ENCODE measurements at regions not wholly inside any gene's neighbourhood (a gene's known extent, or its start where the extent isn't known, plus 50 kb on each side); places are given as distances from the start of the nearest gene placed in this dataset.

GRCh38 chr6:137434640-137435039, 59.6 kb downstream of the OLIG3 start:
- DNase-seq (ENCODE audit: low read depth in 2 of 2): no peak

- DNase-seq (ENCODE audit: low read depth in 2 of 2): no peak
Measured at GRCh38 chr6:137432054-137432611, 62.1 kb downstream of the OLIG3 start.

- no peak for DNase-seq (ENCODE audit: low read depth in 2 of 2)
Measured at GRCh38 chr6:137430954-137431353, 63.2 kb downstream of the OLIG3 start.

GRCh38 chr6:137427656-137428290, 66.4 kb downstream of the OLIG3 start:
- no peak for DNase-seq (ENCODE audit: low read depth in 2 of 2)

DNA sequence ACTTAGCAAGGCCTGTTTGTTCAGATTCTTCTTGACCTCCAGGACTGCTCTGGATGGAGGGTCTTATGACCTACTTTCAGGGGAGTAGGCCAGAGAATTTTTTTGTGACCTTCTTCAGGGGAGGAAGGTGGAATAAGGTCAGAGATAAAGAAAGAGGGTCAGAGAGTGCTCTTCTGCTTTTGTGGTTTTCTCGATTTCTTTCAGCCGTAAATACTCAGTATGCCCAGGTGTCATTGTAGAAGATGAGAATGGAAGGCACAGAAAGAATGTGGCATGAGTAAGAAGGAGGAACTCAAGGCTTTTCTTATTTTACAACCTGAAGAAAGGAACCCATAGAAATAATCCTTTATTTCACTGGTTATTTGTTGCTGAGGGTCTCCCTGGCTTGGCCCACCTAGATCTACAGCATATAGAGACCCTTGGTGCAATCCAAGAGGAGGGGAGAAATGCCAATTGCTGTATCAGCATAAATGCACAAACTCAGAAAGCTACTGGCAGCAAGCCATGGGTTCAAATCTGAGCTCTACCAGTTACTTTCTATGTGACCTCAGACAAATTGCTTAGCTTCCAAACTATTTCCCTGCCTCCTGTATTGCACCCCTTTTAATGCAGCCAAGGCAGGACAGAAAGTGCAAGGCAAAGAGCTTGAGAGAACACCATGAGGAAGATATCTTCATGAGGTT, 68.0 kb downstream of the OLIG3 start:
- no peak for DNase-seq (ENCODE audit: low read depth in 2 of 2)

GRCh38 chr6:137424251-137424650, 69.9 kb downstream of the OLIG3 start:
- no peak for DNase-seq (ENCODE audit: low read depth in 2 of 2)

- no peak for DNase-seq (ENCODE audit: low read depth in 2 of 2)
Measured at GRCh38 chr6:137423451-137424168, 70.6 kb downstream of the OLIG3 start.

DNA sequence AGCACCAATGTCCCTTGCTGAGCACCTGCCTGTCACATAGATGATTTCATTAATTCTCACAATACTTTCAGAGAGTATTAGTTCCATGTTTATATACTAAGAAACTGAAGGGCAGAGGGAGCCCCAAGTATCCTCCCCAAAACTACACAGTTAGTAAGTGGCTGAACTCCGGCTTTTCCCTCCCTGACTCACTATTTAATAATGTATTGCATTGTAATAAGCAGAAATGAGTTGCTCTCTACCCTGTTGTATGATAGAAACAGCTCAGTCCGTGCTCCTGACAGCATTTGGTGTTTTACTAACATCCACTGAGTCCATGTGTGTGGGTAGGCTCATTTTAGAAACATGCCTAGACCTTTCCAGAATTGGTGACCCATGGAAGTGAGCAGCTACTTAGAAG, 76.8 kb downstream of the OLIG3 start:
- DNase-seq (ENCODE audit: low read depth in 2 of 2): no peak

GRCh38 chr6:137416376-137417109, 77.7 kb downstream of the OLIG3 start:
- no peak for DNase-seq (ENCODE audit: low read depth in 2 of 2)

DNA sequence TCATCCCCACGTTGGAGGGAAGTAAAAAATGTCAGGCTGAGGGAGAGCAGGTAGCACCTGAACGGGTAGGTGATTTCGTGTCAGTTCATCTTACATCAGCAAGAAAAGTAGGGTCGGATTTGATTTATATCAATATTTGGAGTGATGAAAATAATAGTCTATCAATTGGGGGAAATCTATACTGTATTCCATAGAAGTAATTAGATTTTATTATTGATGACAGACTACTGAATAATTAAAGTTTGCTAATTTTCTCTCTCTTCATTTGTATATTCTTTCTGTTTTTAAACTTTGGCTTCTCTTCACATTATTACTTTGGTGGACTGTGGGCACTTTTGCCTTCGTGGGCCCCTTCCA, 78.4 kb downstream of the OLIG3 start:
- no peak for DNase-seq (ENCODE audit: low read depth in 2 of 2)

GRCh38 chr6:137415127-137415833, 78.9 kb downstream of the OLIG3 start:
- DNase-seq (ENCODE audit: low read depth in 2 of 2): peak; percentile 33 to 45

DNA sequence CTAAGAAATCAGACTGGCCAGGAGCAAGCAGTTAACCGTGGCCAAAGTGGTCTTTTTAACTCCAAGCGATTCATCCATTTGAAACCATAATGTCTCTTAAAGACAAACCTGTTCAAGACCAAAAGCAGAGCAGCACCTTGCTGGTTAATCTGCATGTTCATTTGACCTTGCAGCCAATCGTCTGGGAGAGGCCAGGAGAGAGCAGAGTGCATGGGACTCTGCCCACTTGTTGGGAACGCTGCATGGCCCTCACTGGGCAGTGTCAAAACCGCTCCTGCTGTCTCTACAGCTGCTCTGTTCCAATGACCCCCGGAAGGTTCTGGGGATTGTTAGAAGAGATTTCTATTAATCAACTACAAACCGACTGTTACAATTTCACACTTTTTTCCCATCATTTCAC, 79.6 kb downstream of the OLIG3 start:
- no peak for DNase-seq (ENCODE audit: low read depth in 2 of 2)

GRCh38 chr6:137413482-137413881, 80.7 kb downstream of the OLIG3 start:
- DNase-seq (ENCODE audit: low read depth in 2 of 2): no peak

DNA sequence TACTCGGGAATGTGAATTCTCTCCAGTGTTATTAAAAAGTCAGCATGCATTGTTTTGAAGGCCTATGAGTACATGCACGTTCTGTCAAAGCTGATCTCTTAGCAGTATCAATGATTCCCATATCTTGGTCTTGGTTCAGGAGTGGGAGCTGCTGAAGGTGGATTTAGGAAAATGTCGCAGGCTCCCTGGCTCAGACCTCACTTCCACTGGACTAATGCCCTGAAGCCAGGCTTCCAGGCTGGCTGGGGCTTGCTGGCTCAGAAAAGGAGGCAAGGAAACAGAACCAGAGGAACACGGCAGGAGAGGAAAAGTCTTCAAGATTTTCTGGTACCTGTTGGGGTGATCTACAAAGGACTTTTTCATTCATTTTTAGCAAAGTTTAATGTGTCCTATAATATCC, 81.6 kb downstream of the OLIG3 start:
- no peak for DNase-seq (ENCODE audit: low read depth in 2 of 2)

- no peak for DNase-seq (ENCODE audit: low read depth in 2 of 2)
Measured at GRCh38 chr6:137409266-137409777, 84.9 kb downstream of the OLIG3 start.

- DNase-seq (ENCODE audit: low read depth in 2 of 2): no peak
Measured at GRCh38 chr6:137407816-137408215, 86.4 kb downstream of the OLIG3 start.

DNA sequence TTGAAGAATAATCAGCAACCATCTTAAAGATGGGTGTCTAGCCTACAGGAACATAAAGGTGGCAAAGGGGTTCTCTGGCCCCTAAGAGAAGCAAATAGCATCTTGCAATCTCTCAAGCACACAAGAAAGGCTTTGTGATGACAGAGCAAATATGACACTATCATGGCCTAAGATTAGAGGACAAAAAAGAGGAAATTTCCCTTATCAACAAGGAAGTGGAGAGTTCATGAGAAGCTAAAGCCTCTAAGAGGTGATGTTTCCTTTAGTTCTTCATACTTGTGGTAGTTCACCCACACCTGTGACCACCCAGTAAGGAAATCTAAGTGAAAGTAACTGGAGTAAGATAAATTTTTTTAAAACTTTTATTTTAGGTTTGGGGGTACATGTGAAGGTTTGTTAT, 88.4 kb downstream of the OLIG3 start:
- DNase-seq (ENCODE audit: low read depth in 2 of 2): no peak

DNA sequence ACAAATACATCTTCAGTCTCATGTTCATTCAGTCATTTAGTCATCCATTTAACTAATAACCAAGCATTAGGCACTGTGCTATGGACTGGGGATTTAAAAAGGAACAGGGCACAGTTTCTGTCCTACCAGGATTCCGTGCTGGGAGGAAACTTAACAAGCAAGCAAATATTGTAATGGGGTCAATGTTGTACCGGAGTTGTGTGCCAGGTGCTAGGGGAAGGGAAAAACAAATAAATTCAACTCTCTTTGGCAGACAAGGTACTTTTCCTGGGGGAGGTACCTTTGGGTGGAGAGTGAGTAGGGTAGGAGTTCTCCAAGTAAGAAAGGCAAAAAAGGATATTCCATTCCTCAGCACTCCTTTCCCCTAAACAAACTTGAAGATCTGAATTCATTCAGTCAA, 90.3 kb downstream of the OLIG3 start:
- no peak for DNase-seq (ENCODE audit: low read depth in 2 of 2)

DNA sequence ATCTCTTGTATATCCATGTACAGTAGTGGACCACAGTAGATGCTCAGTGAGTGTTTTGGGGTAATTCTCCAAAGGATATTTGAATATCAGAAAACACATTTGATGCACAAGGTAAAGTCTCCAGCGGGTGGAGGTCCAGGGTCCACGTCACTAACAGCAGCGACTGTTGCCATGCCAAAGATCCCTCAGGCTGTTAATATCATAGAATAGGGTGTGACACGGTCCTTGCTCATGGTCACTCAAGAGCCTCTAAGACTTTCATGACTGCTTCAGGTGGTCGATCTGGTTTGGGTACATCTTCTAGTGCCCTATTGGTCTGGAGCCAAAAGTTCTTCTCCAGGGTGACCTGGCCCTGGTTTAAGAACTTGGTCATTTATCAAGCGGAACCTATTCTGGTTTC, 90.8 kb downstream of the OLIG3 start:
- no peak for DNase-seq (ENCODE audit: low read depth in 2 of 2)

DNA sequence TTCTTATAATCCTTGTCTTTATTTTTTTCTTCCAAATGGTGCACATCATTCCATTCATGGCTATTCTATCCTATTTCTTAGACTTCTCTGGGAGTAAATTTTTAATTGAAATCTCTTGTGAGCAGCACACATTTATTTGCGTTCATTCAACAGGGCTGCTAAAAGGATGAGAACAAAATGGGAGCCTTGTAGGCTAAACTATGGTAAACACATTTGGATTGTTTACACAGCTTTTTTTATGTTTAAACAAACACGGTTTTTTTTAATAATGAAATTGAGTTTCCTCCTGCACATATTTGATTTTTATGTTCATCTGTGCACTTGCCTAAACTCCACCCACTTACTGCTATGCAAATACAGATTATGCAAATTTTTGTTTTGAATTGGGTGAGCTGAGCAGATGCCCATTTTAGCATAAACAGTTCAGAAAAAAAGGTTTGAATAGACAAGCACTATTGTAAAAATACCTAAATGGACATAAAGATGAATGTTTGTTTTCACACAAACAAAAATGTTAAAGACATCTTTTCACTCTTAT, 92.0 kb downstream of the OLIG3 start:
- no peak for DNase-seq (ENCODE audit: low read depth in 2 of 2)

DNA sequence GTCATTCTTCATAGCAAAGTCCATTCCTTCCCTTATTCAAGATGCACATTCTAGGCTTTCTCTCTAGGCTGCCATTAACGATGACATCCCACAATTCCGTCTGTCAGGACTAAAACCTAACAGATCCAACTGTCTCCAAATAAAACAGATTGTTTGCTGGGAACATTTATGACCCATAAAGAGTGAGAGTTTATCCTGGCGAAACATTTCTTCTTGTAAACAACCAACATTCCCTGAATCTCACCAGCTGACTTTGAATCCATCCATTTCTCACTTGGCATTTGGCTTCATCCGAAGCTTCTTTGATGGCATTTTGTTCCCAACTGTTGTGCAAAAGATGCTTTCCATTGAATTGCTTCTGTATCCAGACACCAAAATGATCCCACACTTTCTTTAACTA, 93.1 kb downstream of the OLIG3 start:
- DNase-seq (ENCODE audit: low read depth in 2 of 2): no peak
